ENCODE measurements at regions not wholly inside any gene's neighbourhood (a gene's known extent, or its start where the extent isn't known, plus 50 kb on each side); places are given as distances from the start of the nearest gene placed in this dataset.

- TF ChIP-seq CTCF (IDR thresholded peaks at IDR 0.05; ENCODE audit: low read depth, low read length, missing control alignments): no peak
- no peak for DNase-seq (ENCODE audit: low read depth)
- in situ Hi-C loops (cut with HindIII; ENCODE audit: low sequenced_read_pairs): no loop called here
- no peak overlapping the region for H3K4me3 ChIP-seq (ENCODE audit: low read depth, low read length)
These were observed 53.4 kb upstream of the EVL start for GRCh38 chr14:100011628-100012325.

- in situ Hi-C loops (cut with HindIII; ENCODE audit: low sequenced_read_pairs): no loop called here
These were observed 52.5 kb upstream of the EVL start for GRCh38 chr14:100012478-100013327.

GRCh38 chr14:100015251-100015655, 50.0 kb upstream of the EVL start:
- no peak for TF ChIP-seq CTCF (IDR thresholded peaks at IDR 0.05; ENCODE audit: low read depth, low read length, missing control alignments)
- DNase-seq (ENCODE audit: low read depth): no peak
- in situ Hi-C loops (cut with HindIII; ENCODE audit: low sequenced_read_pairs): no loop called here

More at GRCh38 chr14:100012478-100013327, 52.5 kb upstream of the EVL start:
- no peak overlapping the region for H3K4me3 ChIP-seq (ENCODE audit: low read depth, low read length)
- TF ChIP-seq CTCF (IDR thresholded peaks at IDR 0.05; ENCODE audit: low read depth, low read length, missing control alignments): no peak
- DNase-seq (ENCODE audit: low read depth): peak; percentile 76

More at GRCh38 chr14:100015251-100015655, 50.0 kb upstream of the EVL start:
- no peak overlapping the region for H3K4me3 ChIP-seq (ENCODE audit: low read depth, low read length)

Data from astrocyte of the cerebellum (primary cell).